LoVo (cell line): ENCODE measurements at regions not wholly inside any gene's neighbourhood (a gene's known extent, or its start where the extent isn't known, plus 50 kb on each side); places are given as distances from the start of the nearest gene placed in this dataset.

Experiments
- DNase-seq: peaks from one replicate; pipeline ENCODE4 v3.0.0-alpha.2; 2016; ENCODE audit warnings: low spot score

- no peak for DNase-seq
Observed at GRCh38 chr1:201656311-201657032, 117.5 kb downstream of the NAV1 start.

GRCh38 chr1:201659572-201659971 lies 120.6 kb downstream of the NAV1 start:
- no peak for DNase-seq

- no peak for DNase-seq
Observed at GRCh38 chr1:201660931-201661822, 122.2 kb downstream of the NAV1 start.

GRCh38 chr1:201661823-201662359 lies 123.0 kb downstream of the NAV1 start:
- no peak for DNase-seq

- no peak for DNase-seq
Observed at GRCh38 chr1:201662646-201663045, 123.7 kb downstream of the NAV1 start.

- no peak for DNase-seq
Observed at GRCh38 chr1:201663491-201664113, 124.7 kb downstream of the NAV1 start.

- no peak for DNase-seq
Observed at GRCh38 chr1:201665036-201665435, 126.1 kb downstream of the NAV1 start.

- no peak for DNase-seq
Observed at GRCh38 chr1:201666102-201666501, 127.2 kb downstream of the NAV1 start.

GRCh38 chr1:201666645-201667044 lies 127.7 kb downstream of the NAV1 start:
- DNase-seq = no peak

GRCh38 chr1:201667479-201667878 lies 128.6 kb downstream of the NAV1 start:
- no peak for DNase-seq

GRCh38 chr1:201670517-201670916 lies 131.6 kb downstream of the NAV1 start:
- DNase-seq = no peak

- no peak for DNase-seq
Observed at GRCh38 chr1:201672685-201673084, 133.8 kb downstream of the NAV1 start.

GRCh38 chr1:201673093-201673492 lies 134.2 kb downstream of the NAV1 start:
- no peak for DNase-seq

- DNase-seq = no peak
Observed at GRCh38 chr1:201673915-201674314, 135.0 kb downstream of the NAV1 start.

GRCh38 chr1:201675143-201675542 lies 136.2 kb downstream of the NAV1 start:
- DNase-seq = no peak

GRCh38 chr1:201676197-201676596 lies 137.3 kb downstream of the NAV1 start:
- DNase-seq = no peak

- DNase-seq = no peak
Observed at GRCh38 chr1:201676641-201677040, 137.7 kb downstream of the NAV1 start.

GRCh38 chr1:201678264-201679101 lies 139.6 kb downstream of the NAV1 start:
- no peak for DNase-seq

- no peak for DNase-seq
Observed at GRCh38 chr1:201681375-201681774, 142.4 kb downstream of the NAV1 start.

GRCh38 chr1:201682964-201683363 lies 144.0 kb downstream of the NAV1 start:
- DNase-seq = no peak

- no peak for DNase-seq
Observed at GRCh38 chr1:201683397-201683796, 144.5 kb downstream of the NAV1 start.

- DNase-seq = no peak
Observed at GRCh38 chr1:201685485-201685884, 143.5 kb upstream of the IPO9 start.
